Heart left ventricle (tissue), 13 donors: ENCODE measurements at regions not wholly inside any gene's neighbourhood (a gene's known extent, or its start where the extent isn't known, plus 50 kb on each side); places are given as distances from the start of the nearest gene placed in this dataset.

ENCODE experiments used
- POLR2A ChIP-seq, 2 donors: fragments of 450-650 bp; IDR thresholded peaks; one replicate each; pipeline ENCODE4 v1.6.1; 2017; ENCODE audit warnings: antibody characterized with exemption in 2 of 2, mild to moderate bottlenecking in 2 of 2, moderate library complexity in 2 of 2
- TF ChIP-seq, protein P1 (sequence below), 12 donors: fragments of 200-600 bp; sonication (generic) in 4 of 12; IDR thresholded peaks; one replicate each; pipeline versions ENCODE4 v1.5.0 to v1.8.0; 2018 to 2022; ENCODE audit warnings: antibody characterized with exemption in 12 of 12, mild to moderate bottlenecking in 5 of 12
- donor health status: ischemic (EF 13 %, LVEDD 7.1; RV severe dilation, severe dysfunction).
- donor health status: DM: no; HTN: yes; CAD: no.
- donor health status: DM: no; HTN: no; CAD: no.
- donor health status: ischemic (EF 25% LVEDD 6.9; RV normal size, moderate dysfunction).
- donor health status: ischemic (EF 25% LVEDD 5.7; RV mildly dilated, moderate dysfunction).
- donor health status: ischemic (EF 35%, LVEDD 5.7; RV mildly dilated, moderate dysfunction).
- donor health status: nonischemic (EF 11% LVEDD 7.7; RV severe dilation, severe dysfunction).
- donor health status: DM: yes; HTN: yes; CAD: no.
- donor health status: PGD.
- donor health status: ischemic (EF 29% LVEDD 5.4; RV normal size, mild dysfunction).
- donor health status: nonischemic (EF 23%, LVEDD 6.1; RV moderate dilation, normal function).

DNA sequence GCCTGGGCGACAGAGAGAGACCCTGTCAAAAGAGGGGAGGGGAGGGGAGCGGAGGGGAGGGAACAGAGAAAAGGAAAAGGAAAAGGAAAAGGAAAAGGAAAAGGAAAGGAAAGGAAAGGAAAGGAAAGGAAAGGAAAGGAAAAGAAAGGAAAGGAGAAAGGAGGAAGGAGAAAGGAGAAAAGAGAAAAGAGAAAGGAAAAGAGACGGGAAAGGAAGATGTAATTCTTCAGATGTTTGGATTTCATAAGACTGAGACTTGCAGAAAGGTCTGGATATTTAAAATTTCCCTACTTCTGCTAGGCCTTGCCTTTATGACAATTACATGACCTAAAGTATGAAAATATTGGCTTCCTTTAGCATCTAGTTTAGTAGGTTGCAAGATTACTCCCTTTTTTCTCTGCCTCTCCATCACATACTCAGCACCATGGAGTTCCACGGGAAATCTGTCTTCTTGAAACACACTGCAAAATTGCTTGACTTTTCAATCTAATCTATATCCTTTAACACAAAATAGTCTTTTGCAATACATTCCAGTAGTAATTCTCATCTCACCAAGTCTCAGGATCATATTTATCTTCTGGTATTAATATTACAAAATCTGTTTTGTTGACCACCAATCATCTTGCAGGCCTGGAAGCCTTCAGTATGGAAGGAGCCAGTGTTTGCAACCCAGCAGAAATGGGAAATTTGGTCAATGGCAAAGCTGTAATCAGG, 383.5 kb downstream of the ZEB2 start:
- TF ChIP-seq, protein P1, sequence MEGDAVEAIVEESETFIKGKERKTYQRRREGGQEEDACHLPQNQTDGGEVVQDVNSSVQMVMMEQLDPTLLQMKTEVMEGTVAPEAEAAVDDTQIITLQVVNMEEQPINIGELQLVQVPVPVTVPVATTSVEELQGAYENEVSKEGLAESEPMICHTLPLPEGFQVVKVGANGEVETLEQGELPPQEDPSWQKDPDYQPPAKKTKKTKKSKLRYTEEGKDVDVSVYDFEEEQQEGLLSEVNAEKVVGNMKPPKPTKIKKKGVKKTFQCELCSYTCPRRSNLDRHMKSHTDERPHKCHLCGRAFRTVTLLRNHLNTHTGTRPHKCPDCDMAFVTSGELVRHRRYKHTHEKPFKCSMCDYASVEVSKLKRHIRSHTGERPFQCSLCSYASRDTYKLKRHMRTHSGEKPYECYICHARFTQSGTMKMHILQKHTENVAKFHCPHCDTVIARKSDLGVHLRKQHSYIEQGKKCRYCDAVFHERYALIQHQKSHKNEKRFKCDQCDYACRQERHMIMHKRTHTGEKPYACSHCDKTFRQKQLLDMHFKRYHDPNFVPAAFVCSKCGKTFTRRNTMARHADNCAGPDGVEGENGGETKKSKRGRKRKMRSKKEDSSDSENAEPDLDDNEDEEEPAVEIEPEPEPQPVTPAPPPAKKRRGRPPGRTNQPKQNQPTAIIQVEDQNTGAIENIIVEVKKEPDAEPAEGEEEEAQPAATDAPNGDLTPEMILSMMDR (IDR thresholded peaks at IDR 0.05): no peak
- no peak for TF ChIP-seq POLR2A (IDR thresholded peaks at IDR 0.05)
